ENCODE measurements at regions not wholly inside any gene's neighbourhood (a gene's known extent, or its start where the extent isn't known, plus 50 kb on each side); places are given as distances from the start of the nearest gene placed in this dataset.

- CTCF ChIA-PET, result interaction anchor here (0.6 to 2.3 kb wide), 3 partner anchors 85 to 501 kb away, joined by 3 to 7 read pairs (median 3); no protein-coding TSS in a partner anchor
- H3K4me3 ChIP-seq (ENCODE audit: low read depth, low read length), result no peak overlapping the region
- DNase-seq (ENCODE audit: low read depth), result no peak
- POLR2A ChIA-PET, result no interaction called here
- peaks cover 58% of the 10 kb centered on the region for H3K36me3 ChIP-seq (ENCODE audit: control insufficient read depth, insufficient read depth, low read length)
- no peak for TF ChIP-seq CTCF (IDR thresholded peaks at IDR 0.05; ENCODE audit: insufficient read depth, low read depth, low read length)
- H3K27me3 ChIP-seq (ENCODE audit: control insufficient read depth, insufficient read depth, low read length), result no peaks in the 10 kb centered on the region
Measured at GRCh38 chr22:46091277-46091977, 58.9 kb upstream of the PPARA start.

- Histone ChIP-seq H3K27me3 (ENCODE audit: control insufficient read depth, insufficient read depth, low read length) (no peaks in the 10 kb centered on the region), H3K36me3 (ENCODE audit: control insufficient read depth, insufficient read depth, low read length) (peaks cover 61% of the 10 kb centered on the region), H3K4me3 (ENCODE audit: low read depth, low read length) (no peak overlapping the region)
- POLR2A ChIA-PET, result no interaction called here
- DNase-seq (ENCODE audit: low read depth), result no peak
- TF ChIP-seq CTCF (IDR thresholded peaks at IDR 0.05; ENCODE audit: insufficient read depth, low read depth, low read length), result no peak
- CTCF ChIA-PET, result interaction anchor here (0.7 to 2.3 kb wide), 3 partner anchors 25 to 86 kb away, joined by 3 to 7 read pairs (median 7); no protein-coding TSS in a partner anchor
Measured at GRCh38 chr22:46092011-46092410, 58.3 kb upstream of the PPARA start.

- POLR2A ChIA-PET, result no interaction called here
- Histone ChIP-seq H3K4me3 (ENCODE audit: low read depth, low read length) (no peak overlapping the region), H3K36me3 (ENCODE audit: control insufficient read depth, insufficient read depth, low read length) (peaks cover 61% of the 10 kb centered on the region), H3K27me3 (ENCODE audit: control insufficient read depth, insufficient read depth, low read length) (no peaks in the 10 kb centered on the region)
- CTCF ChIA-PET, result interaction anchor here (0.9 to 2.3 kb wide), 3 partner anchors 15 to 87 kb away, joined by 3 to 7 read pairs (median 7); no protein-coding TSS in a partner anchor
- TF ChIP-seq CTCF (IDR thresholded peaks at IDR 0.05; ENCODE audit: insufficient read depth, low read depth, low read length), result no peak
- no peak for DNase-seq (ENCODE audit: low read depth)
Measured at GRCh38 chr22:46092670-46093410, 57.5 kb upstream of the PPARA start.

GRCh38 chr22:46093796-46094195, 56.5 kb upstream of the PPARA start:
- no peaks in the 10 kb centered on the region for H3K27me3 ChIP-seq (ENCODE audit: control insufficient read depth, insufficient read depth, low read length)
- no peak overlapping the region for H3K4me3 ChIP-seq (ENCODE audit: low read depth, low read length)
- H3K36me3 ChIP-seq (ENCODE audit: control insufficient read depth, insufficient read depth, low read length), result peaks cover 66% of the 10 kb centered on the region
- DNase-seq (ENCODE audit: low read depth), result no peak
- POLR2A ChIA-PET, result no interaction called here
- no peak for TF ChIP-seq CTCF (IDR thresholded peaks at IDR 0.05; ENCODE audit: insufficient read depth, low read depth, low read length)
- CTCF ChIA-PET, result interaction anchor here (1.5 kb wide), 1 partner anchor 87 kb away, joined by 8 read pairs; no protein-coding TSS in a partner anchor

- DNase-seq (ENCODE audit: low read depth), result no peak
- POLR2A ChIA-PET, result interaction anchor here (0.6 kb wide), 1 partner anchor 13 kb away, joined by 3 read pairs; no protein-coding TSS in a partner anchor
- no peak for TF ChIP-seq CTCF (IDR thresholded peaks at IDR 0.05; ENCODE audit: insufficient read depth, low read depth, low read length)
- Histone ChIP-seq H3K36me3 (ENCODE audit: control insufficient read depth, insufficient read depth, low read length) (peaks cover 66% of the 10 kb centered on the region), H3K27me3 (ENCODE audit: control insufficient read depth, insufficient read depth, low read length) (no peaks in the 10 kb centered on the region), H3K4me3 (ENCODE audit: low read depth, low read length) (no peak overlapping the region)
- CTCF ChIA-PET, result interaction anchor here (1.2 to 1.5 kb wide), 2 partner anchors 20 to 88 kb away, joined by 4 to 8 read pairs; no protein-coding TSS in a partner anchor
Measured at GRCh38 chr22:46094676-46095075, 55.6 kb upstream of the PPARA start.

Data from BJ (cell line).